C4-2B (cell line): ENCODE measurements at regions not wholly inside any gene's neighbourhood (a gene's known extent, or its start where the extent isn't known, plus 50 kb on each side); places are given as distances from the start of the nearest gene placed in this dataset.

Experiments
- CTCF ChIP-seq: fragments of 450-650 bp; conservative IDR thresholded peaks from 2 replicates; pipeline ENCODE4 v1.5.1; 2017; ENCODE audit warnings: mild to moderate bottlenecking
- ZFX ChIP-seq: fragments of 450-650 bp; IDR thresholded peaks from 2 replicates; pipeline ENCODE4 v1.6.1; 2017

GRCh38 chr12:113630625-113631024 is 159.0 kb upstream of the LHX5 start:
- TF ChIP-seq CTCF (no peak), ZFX (no peak)
